Hepatocyte (in vitro differentiated cells): ENCODE measurements at regions not wholly inside any gene's neighbourhood (a gene's known extent, or its start where the extent isn't known, plus 50 kb on each side); places are given as distances from the start of the nearest gene placed in this dataset.

ENCODE experiments used
- CTCF ChIP-seq: fragments of 200-600 bp; sonication (generic); IDR thresholded peaks from 2 replicates; pipeline ENCODE4 v1.5.1; 2016; ENCODE audit warnings: antibody characterized with exemption, mild to moderate bottlenecking; ENCODE audit not compliant: poor library complexity
- EZH2 ChIP-seq: fragments of 200-600 bp; sonication (generic); IDR thresholded peaks from 2 replicates; pipeline ENCODE4 v1.6.1; 2016; ENCODE audit warnings: antibody characterized with exemption, mild to moderate bottlenecking, borderline replicate concordance
- EZH2phosphoT487 ChIP-seq: fragments of 200-600 bp; sonication (generic); IDR thresholded peaks from one replicate; pipeline ENCODE4 v1.6.1; 2018; ENCODE audit warnings: antibody characterized with exemption, mild to moderate bottlenecking, low read depth, moderate library complexity; ENCODE audit not compliant: unreplicated experiment, severe bottlenecking

- no peak for TF ChIP-seq CTCF
- no peak for TF ChIP-seq EZH2
- no peak for TF ChIP-seq EZH2phosphoT487
Observed at GRCh38 chr6:109243863-109244825, 138.1 kb downstream of the CD164 start.
